ENCODE measurements at regions not wholly inside any gene's neighbourhood (a gene's known extent, or its start where the extent isn't known, plus 50 kb on each side); places are given as distances from the start of the nearest gene placed in this dataset.

- DNase-seq (ENCODE audit: insufficient read length, low spot score) (no peak), FAIRE-seq (no peak)
- TF ChIP-seq CTCF (IDR thresholded peaks at IDR 0.05; ENCODE audit: insufficient read depth, missing control alignments): no peak
Measured at GRCh38 chr14:24693983-24694382, 60.0 kb upstream of the GZMB start.

- TF ChIP-seq CTCF (IDR thresholded peaks at IDR 0.05; ENCODE audit: insufficient read depth, missing control alignments): no peak
- DNase-seq (ENCODE audit: insufficient read length, low spot score) (no peak), FAIRE-seq (no peak)
Measured at GRCh38 chr14:24693353-24693737, 59.4 kb upstream of the GZMB start.

- TF ChIP-seq CTCF (IDR thresholded peaks at IDR 0.05; ENCODE audit: insufficient read depth, missing control alignments): no peak
- FAIRE-seq: no peak
- no peak for DNase-seq (ENCODE audit: insufficient read length, low spot score)
Measured at GRCh38 chr14:24692382-24693352, 58.7 kb upstream of the GZMB start.

- TF ChIP-seq CTCF (IDR thresholded peaks at IDR 0.05; ENCODE audit: insufficient read depth, missing control alignments): no peak
- DNase-seq (ENCODE audit: insufficient read length, low spot score): no peak
- no peak for FAIRE-seq
Measured at GRCh38 chr14:24690492-24690891, 56.5 kb upstream of the GZMB start.

GRCh38 chr14:24688030-24688658 lies 54.2 kb upstream of the GZMB start:
- DNase-seq (ENCODE audit: insufficient read length, low spot score) (no peak), FAIRE-seq (no peak)
- TF ChIP-seq CTCF (IDR thresholded peaks at IDR 0.05; ENCODE audit: insufficient read depth, missing control alignments): no peak
